ENCODE measurements at regions not wholly inside any gene's neighbourhood (a gene's known extent, or its start where the extent isn't known, plus 50 kb on each side); places are given as distances from the start of the nearest gene placed in this dataset.
A peak's percentile ranks its signal among the peaks of the same experiment; 100 is the strongest.

- TF ChIP-seq, protein P1, sequence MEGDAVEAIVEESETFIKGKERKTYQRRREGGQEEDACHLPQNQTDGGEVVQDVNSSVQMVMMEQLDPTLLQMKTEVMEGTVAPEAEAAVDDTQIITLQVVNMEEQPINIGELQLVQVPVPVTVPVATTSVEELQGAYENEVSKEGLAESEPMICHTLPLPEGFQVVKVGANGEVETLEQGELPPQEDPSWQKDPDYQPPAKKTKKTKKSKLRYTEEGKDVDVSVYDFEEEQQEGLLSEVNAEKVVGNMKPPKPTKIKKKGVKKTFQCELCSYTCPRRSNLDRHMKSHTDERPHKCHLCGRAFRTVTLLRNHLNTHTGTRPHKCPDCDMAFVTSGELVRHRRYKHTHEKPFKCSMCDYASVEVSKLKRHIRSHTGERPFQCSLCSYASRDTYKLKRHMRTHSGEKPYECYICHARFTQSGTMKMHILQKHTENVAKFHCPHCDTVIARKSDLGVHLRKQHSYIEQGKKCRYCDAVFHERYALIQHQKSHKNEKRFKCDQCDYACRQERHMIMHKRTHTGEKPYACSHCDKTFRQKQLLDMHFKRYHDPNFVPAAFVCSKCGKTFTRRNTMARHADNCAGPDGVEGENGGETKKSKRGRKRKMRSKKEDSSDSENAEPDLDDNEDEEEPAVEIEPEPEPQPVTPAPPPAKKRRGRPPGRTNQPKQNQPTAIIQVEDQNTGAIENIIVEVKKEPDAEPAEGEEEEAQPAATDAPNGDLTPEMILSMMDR (IDR thresholded peaks at IDR 0.05): peak in 1 of 7 experiments; percentile 33
- TF ChIP-seq POLR2AphosphoS5 (IDR thresholded peaks at IDR 0.05) (no peak), POLR2A (IDR thresholded peaks at IDR 0.05) (no peak)
Measured at GRCh38 chr9:96177005-96177718, 124.8 kb downstream of the HSD17B3 start.

Measured in stomach (tissue), 4 donors.